OCI-LY1 (cell line): ENCODE measurements at regions not wholly inside any gene's neighbourhood (a gene's known extent, or its start where the extent isn't known, plus 50 kb on each side); places are given as distances from the start of the nearest gene placed in this dataset.

Experiments used
- CTCF ChIP-seq: fragments of 200-600 bp; sonication (generic), shearing (Covaris generic); IDR thresholded peaks from 2 replicates; pipeline ENCODE4 v1.5.1; 2017; ENCODE audit warnings: mild to moderate bottlenecking, antibody characterized with exemption, low read length, moderate library complexity, mixed read lengths
- EZH2 ChIP-seq: fragments of 200-600 bp; sonication (generic), shearing (Covaris generic); IDR thresholded peaks from 2 replicates; pipeline ENCODE4 v1.8.0; 2017; ENCODE audit warnings: borderline replicate concordance, mixed run types, mild to moderate bottlenecking, antibody characterized with exemption, low read length, moderate library complexity, mixed read lengths

DNA sequence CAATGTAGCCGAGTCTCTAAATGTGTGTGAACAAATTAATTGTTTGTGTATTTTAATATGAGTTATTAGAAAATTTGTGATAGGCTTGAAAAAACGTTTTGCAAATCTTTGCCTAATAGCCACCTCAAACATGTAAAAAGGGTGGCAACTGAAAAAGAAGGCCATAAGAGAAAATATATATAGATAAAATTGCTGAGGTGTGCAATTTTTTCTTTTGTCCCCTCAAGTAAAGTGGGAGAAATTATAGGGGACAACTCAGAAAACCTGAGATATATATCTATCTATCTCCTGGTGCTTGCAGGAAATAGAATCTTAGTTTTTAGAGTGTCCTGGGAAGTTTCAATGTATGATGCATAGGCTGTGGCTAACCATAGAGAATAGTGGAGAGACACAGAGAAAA lies 201.4 kb upstream of the LRP1B start:
- TF ChIP-seq CTCF (no peak), EZH2 (no peak)
